Stimulated activated CD4-positive, alpha-beta T cell treated with anti-CD3 and anti-CD28 coated beads, TNF-alpha, amount 100 ng/mL, for 24 hours (primary cell): ENCODE measurements at regions not wholly inside any gene's neighbourhood (a gene's known extent, or its start where the extent isn't known, plus 50 kb on each side); places are given as distances from the start of the nearest gene placed in this dataset.

ENCODE experiments used
- DNase-seq, 3 experiments: peaks; one replicate each; pipeline ENCODE4 v3.0.0-alpha.2; 2020; ENCODE audit warnings: low read depth in 3 of 3

DNA sequence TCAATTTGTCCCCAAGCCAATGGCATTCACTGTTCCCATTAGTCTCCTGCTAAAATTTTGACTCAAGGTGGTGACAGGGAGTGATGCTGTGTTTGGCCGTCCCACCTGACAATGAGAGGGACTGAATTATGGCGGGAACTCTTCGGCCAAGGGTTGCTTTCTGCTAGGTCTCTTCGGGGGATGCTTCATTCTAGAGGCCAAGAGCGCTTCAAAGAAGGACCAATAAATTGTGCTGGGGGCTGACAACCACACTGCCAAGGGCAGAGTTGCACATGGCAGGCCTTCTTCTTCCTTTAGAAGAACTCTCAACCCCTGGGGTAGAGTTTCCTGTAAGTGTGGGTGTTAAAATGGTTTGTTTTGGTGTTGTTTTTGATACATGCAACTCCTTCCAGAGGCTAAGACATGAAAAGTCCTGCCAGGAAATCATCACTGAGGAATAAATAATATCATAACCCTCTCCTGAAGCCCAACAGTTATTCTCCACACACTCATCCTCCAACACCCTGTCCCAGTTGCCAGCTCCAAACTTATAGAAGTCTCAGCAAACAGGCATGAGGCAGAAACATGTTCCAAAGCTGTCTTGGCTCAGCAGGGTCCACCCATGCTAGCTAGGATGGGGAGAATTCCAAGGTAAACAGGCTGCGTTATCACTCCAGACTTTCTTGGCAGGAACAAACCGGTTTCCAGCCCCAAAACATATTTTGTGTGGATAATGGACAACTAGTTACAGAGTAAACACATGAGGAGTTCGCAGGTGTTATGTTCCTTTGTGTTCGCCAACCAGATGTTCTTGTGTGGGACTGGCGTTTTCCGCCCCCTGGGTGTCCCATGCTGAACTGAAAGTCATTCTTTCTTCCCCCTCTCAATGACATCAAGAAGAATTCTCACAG is 396.7 kb upstream of the RGMA start:
- no peak for DNase-seq

DNA sequence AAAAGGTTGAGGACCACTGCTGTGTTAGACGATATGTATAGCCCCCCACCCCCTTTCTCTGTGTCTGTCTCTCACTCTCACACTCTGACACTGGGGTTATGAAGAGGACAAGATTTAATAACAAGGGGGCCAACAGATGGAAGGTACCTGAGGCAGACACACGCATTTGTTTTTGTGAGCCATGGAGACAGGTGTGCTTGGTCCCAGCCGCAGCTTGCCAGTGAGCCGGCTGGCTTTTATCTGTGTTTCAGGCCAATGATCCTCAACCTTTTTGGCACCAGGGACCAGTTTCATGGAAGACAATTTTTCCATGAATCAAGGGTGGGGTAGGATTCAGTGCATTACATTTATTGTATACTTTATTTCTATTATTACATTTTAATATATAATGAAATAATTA is 394.9 kb upstream of the RGMA start:
- DNase-seq = no peak

GRCh38 chr15:93482731-93483130 is 393.7 kb upstream of the RGMA start:
- no peak for DNase-seq

GRCh38 chr15:93479715-93480114 is 390.7 kb upstream of the RGMA start:
- no peak for DNase-seq

DNA sequence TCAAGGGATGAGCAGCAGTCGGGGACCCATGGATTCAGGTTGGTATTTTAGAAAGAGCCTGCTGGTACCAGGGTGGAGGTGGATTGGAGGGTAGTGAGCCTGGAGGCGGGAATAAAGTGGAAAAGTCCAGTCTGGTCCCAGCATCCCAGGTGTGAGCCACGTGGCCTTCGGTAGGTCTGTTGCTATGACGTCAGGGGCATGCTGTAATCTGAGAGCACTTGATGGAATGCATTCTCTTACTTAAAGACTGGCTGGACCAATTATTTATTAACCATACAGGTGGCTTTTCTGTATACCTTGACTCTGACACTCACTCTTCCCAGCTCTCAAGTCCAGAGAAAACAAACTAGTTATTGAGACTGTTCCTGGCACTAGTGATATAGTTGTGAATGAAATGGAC is 389.9 kb upstream of the RGMA start:
- no peak for DNase-seq

GRCh38 chr15:93477721-93478120 is 388.7 kb upstream of the RGMA start:
- no peak for DNase-seq

GRCh38 chr15:93477188-93477587 is 388.2 kb upstream of the RGMA start:
- no peak for DNase-seq

GRCh38 chr15:93476491-93477177 is 387.6 kb upstream of the RGMA start:
- no peak for DNase-seq

DNA sequence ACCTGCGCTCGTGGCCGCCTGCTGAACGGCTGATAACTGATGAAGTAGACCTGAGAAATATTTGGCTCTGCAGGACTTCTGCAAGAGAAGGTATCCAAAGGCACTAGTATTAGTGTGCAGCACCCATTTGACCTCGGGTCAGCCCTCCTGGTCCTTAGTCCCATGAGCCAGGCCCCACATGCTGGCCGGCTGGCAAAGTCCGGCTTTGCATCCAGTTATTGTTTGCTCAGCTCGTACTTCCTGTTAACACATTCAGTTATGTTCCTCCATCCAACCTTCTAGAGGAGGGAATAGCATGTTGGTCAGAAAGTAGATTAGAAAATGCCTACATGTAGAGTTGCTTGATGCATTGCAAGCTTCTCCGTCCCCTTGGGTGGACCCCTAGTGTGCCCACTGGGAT is 385.7 kb upstream of the RGMA start:
- no peak for DNase-seq

- no peak for DNase-seq
These were observed 381.0 kb upstream of the RGMA start for GRCh38 chr15:93469994-93470393.

- DNase-seq = no peak
These were observed 378.3 kb upstream of the RGMA start for GRCh38 chr15:93467337-93467736.

DNA sequence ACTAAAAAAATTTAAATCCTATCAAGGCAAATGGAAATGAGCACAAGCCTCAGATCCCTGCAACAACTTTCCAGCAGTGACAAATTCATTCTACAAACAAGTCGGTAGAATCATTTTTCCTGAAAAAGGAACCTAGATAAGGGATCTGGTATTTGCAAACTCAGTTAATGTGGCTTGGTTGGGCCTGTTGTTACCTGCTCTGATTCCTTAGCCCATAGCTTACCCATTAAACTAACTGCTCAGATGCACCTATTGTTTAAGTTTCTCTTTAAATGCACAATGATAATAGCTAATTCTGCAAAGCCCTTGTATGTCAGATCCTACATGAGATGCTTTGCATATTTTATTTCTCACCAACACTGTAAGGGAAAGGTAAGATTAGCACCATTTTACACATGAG is 377.4 kb upstream of the RGMA start:
- no peak for DNase-seq

DNA sequence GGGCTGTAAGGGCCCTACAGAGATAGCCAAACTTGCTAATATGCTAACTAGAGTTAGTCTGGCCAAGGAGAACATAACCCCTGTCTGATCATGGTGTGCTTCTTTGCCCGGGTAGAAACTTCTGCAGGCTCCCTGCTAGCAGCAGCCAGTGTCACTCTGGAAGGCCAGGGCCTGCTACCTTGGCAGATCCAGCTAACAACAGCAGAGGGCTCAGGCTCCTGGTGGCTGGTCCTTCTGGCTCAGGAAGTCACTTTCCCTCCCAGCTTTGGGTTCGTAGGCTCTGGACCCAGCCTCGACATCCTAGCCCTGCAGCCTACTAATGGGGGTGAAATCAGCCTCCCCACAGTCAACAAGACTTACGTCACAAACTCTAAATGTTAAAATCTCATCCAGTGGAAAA is 373.7 kb upstream of the RGMA start:
- DNase-seq = no peak

DNA sequence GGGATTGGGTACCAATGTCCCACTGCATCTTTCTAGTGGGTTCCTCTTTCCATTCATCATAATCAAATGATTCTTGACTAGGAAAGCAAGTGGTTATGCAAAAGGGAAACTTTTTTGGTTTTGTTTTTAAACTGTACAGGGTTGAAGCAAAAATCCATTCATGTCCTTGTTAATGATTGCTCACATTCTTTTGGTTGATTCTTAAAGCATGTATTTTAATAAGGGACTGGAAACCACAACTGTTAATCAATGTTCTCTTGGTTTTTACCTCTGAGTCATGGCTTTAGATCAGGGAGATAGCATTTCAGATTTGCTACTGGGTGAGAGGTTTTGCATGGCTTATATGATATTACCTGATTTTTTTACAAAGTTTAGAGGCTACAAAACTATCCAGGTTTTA is 371.7 kb upstream of the RGMA start:
- DNase-seq = no peak

GRCh38 chr15:93459396-93459795 is 370.4 kb upstream of the RGMA start:
- no peak for DNase-seq

GRCh38 chr15:93458597-93458996 is 369.6 kb upstream of the RGMA start:
- no peak for DNase-seq

DNA sequence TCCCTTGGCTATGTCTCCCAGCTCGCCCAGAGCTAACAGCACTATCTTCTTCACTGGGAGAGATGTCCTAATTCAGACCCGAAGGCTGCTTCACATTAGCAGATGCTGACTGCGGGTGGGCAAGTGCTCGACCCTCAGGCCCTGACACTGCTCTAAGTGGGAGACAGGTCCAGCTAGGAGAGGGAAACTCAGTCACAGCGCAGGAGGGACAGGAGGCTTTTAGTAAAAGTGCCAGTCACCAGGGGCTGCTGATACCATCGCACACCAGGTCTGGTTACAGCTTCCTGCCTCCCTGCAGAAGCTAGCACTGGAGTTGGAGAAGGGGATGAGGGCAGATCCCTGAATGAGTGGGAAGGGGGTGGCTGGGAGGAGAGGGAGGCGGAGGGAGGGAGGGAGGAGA is 365.8 kb upstream of the RGMA start:
- DNase-seq = no peak

- no peak for DNase-seq
These were observed 363.7 kb upstream of the RGMA start for GRCh38 chr15:93452537-93453211.

DNA sequence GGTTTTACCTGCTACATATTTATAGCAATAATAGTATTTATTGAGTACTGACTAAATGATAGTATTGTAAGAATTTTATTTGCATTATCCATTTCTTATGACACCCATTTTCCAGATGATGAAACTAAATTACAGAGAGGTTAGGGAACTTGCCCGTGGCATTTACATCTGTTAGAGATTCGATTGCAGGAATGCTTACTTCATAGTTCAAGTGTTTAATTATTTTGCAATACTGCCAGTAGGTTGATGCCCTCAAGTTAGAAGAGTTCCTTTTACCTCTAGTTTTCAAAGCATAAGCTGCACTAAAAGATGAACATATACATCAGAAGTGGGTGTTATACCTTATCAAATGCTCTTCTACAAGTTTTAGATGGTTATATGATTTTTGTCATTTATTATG is 362.8 kb upstream of the RGMA start:
- no peak for DNase-seq

- no peak for DNase-seq
These were observed 362.3 kb upstream of the RGMA start for GRCh38 chr15:93451265-93451664.

DNA sequence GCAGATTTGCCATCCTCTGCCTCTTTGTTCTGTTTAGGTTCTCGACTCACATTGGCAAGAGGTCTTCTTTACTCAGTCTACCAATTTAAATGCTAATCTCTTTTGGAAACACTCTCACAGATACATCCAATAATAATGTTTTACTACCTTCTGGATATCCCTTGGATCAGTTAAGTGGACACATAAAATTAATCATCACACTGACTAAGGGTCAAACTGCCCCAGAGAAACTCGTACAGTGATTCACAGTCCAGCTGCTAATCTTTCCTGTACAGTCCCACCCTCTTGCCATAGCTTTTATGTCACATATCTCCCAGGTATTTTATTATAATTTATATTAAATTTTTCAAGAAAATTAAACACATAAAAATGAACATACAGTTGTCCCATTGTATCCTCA is 360.8 kb upstream of the RGMA start:
- no peak for DNase-seq

DNA sequence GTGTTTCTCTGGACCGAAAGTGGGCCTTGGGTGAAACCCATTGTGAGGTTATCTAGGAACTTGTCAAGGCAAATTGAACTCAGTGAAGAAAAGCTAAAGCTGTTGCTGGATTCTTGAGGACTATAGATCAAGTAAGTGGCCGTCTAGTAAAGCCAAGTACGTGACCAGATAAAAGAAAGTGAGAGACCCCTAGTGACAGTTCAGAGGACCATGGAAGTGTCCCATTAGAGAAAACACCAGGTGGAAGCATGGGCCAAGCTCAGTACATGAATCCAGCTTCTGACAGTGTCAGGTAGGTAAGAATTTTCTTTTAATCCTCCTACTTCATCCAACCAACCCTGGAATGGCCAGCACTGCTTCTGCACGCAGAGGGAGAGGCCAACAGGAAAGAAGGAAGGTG is 349.3 kb upstream of the RGMA start:
- no peak for DNase-seq

DNA sequence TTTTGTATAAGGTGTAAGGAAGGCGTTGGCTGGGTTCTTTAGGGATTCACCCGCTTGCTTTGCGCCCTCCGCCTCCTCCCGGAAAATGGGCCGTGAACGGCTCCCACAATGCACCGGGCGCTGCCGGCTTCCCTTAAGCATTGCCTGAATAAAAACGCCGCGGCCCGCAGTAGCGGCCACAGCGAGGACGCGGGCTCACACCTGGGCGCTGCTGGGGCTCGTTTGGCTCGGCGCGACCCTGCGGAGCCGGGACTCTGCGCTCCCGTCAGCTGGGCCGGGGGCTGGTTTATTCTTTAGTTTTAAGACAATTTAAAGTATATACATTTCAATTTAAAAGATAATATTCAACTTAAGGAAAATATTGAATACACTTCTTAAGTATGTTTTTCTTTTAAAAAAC is 343.5 kb upstream of the RGMA start:
- no peak for DNase-seq
